ENCODE measurements at regions not wholly inside any gene's neighbourhood (a gene's known extent, or its start where the extent isn't known, plus 50 kb on each side); places are given as distances from the start of the nearest gene placed in this dataset.

DNA sequence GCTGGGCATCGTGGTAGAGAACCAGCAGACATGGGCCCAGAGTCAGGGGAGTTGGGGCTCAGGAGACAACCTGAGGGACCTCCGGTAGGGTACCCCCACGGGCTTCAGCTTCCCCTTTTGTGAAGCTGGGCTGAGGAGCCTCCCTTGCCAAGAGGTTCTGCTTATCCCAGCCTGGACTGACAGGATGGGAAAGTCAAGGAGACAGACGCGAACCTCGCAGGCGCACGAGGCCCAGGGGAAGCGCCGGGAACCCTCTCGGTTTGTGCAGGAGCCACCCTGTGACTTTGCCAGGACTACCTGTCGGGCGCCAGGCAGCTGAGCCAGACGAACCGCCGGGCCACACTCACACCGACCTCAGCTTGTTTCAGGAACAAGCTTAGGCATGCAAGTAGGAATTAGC, 566.1 kb downstream of the BRD1 start:
- no peak for DNase-seq

DNA sequence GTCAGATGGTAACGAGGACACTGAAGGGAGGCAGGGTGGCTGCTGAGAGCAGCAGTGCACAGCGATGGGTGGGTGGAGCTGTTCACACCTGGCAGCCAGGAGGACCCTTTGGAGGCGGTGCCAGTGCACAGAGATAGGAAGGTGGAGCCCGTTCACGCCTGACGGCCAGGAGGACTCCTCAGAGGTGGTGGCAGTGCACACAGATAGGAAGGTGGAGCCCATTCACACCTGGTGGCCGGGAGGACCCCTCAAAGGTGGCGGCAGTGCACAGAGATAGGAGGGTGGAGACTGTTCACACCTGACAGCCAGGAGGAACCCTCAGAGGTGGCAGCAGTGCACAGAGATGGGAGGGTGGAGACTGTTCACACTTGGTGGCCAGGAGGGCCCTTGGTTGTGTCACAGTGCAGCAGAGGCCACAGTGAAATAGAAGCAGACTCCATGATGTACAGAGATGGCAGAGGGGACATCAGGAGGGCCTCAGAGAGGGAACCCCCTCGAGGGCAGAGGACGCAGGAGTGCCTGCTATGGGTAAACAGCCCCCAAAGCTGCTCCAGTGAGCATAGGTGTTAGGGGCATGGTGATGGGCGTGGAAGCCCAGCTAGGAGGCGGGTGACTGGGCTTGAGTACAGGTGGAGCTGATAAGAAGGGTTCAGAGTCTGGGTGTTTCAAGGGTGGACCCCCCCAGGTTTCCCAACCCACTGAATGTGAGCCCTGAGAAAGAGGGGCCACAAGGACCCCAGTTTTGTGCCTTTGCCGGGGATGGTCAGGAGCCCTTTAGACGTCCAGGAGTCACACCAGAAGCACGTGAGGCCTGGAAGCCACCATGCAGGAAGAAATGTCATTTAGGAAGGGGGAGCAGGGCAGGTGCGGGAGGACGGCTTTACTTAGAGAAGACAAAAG, 566.7 kb downstream of the BRD1 start:
- intact Hi-C loops (cut with DNase I): no loop called here
- ATAC-seq (ENCODE audit: poor library complexity): no peak
- no peak for DNase-seq

More for the DNA sequence above, 566.1 kb downstream of the BRD1 start:
- ATAC-seq (ENCODE audit: poor library complexity): no peak
- intact Hi-C loops (cut with DNase I): no loop called here

DNA sequence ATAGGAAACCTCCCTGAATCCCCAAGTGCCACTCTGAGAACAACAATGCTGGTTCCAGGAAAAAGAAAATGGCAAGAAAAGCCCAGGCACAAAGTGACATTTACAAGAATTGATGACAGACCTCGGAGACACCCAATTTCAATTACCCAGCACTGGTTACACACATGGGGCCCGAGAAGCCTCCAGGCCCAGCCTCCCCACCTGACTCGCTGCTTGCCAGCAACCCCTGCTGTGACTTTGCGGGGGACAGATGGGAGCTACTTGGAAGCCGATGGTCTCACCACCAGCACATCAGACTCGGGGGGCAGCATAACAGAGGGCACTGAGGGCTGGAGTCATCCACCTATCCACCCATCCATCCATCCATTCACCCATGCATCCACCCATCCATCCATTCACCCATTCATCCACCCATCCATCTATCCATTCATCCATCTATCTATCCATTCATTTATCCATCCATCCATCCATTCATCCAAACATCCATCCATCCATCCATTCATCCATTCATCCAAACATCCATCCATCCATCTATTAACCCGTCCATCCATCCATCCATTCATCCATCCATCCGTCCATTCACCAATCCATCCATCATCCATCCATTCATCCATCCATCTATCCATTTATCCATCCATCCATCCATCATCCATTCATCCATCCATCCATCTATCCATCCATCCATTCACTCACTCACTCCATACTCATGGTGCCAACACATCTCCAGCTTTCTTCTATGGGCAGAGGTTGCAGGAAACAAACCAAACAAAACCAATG, 567.6 kb downstream of the BRD1 start:
- ATAC-seq (ENCODE audit: poor library complexity) (no peak), DNase-seq (no peak)
- intact Hi-C loops (cut with DNase I): no loop called here

DNA sequence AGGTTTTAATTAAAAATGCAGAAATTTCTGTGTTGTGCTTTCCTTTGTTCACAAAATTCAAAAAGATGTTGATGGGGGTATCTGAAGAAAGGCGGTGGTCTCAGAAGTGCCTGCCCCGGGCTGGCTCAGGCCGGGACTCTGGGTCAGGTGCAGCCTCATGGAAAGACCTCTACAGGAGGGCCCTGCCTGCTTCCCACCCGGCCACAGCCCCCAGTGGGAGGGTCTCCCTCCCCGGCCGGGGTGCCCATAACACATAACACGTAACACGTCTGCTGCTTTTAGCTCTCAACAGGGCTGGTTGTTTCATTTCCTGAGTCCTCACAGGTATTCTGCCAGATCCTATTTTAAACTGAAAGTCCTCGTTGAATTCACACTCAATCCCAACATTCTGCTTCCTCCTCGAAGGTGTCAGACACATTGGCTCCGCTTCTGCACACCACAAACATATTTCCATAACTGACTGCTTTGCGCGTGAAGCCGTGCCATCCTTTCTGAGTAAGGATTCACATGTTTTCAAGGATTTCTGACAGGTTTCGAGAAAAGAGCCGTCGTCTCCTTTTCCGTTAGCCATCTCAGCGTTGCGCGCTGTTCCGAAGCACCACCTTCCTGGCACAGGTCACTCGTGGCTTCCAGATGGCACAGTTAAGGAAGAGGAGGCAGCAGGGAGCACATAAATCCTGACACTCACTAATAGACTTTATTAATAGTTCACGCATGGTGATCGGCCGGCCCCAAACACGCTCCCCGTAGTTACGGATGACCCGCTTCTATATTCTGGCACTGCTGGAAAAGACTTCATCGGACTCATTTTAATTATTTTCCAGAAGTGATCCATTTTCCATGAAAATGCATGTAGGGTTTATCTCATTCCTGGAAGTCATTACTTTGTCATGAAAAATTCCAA, 569.3 kb downstream of the BRD1 start:
- intact Hi-C loops (cut with DNase I): no loop called here
- no peak for DNase-seq
- ATAC-seq (ENCODE audit: poor library complexity): no peak

DNA sequence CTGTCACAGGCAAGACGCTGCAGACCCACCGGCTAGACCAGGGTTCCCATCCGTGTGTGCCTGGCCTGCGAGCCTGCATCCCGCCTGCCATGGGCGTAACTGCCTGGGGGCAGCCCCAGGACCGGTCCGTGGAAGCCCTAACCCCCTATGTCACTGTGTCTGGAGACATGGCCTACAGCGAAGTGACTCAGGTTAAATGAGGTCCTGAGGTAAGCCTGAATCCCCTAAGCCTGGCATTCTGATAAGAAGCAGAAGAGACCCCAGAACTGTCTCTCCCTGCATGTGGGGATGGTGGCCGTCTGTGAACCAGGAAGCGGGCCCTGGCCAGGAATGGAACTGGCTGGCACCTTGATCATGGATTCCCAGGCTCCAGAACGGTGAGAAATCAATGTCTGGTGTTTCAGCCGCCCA, 570.1 kb downstream of the BRD1 start:
- DNase-seq (no peak), ATAC-seq (ENCODE audit: poor library complexity) (no peak)
- intact Hi-C loops (cut with DNase I): no loop called here

DNA sequence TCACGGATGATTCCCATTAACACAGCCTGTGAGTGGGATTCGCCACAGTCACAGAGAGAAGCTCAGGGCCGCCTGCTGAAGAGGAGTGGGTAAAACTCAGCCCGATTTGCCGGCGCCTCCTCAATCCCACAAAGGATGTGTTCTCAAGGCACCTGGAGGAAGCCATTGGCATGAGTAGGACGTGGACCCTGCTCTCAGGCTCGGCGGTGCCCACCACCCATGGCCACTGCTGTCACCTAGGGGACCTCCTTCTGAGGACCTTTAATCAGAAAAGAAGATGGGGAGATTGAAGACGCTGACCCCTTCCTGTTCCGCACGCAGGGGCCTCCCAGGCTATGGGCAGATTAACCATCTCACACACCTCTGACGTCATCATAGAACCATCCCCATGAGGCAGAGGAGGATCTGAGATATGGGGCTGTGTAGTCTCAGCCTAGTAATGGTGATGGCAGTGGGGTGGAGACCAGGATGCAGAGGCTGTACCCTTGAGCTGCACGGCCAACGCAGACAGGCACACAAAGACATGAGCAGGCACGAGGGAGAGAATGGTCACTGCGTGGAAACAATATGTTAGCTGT, 571.8 kb downstream of the BRD1 start:
- DNase-seq: no peak
- no peak for ATAC-seq (ENCODE audit: poor library complexity)
- intact Hi-C loops (cut with DNase I): no loop called here

DNA sequence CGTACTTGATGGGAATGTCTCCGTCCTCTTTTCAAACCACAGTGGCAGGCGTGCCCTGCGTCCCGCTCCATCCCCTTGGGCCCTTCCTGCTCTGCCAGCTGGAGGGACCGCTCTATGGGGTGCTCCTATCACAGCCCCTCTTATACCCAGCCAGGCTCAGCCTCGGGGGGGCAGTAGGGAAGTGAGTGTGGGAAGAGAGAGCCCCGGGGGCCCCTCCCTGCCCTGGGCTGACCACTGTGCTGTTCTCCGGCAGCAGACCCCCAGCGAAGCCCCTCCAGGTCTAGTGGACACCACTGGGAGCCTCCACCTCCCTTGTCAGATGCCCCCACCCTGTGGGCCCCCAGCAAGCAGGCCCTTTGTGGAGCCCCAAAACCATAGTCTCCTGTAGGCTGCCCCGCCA, 572.5 kb downstream of the BRD1 start:
- ATAC-seq (ENCODE audit: poor library complexity) (no peak), DNase-seq (no peak)
- intact Hi-C loops (cut with DNase I): no loop called here

DNA sequence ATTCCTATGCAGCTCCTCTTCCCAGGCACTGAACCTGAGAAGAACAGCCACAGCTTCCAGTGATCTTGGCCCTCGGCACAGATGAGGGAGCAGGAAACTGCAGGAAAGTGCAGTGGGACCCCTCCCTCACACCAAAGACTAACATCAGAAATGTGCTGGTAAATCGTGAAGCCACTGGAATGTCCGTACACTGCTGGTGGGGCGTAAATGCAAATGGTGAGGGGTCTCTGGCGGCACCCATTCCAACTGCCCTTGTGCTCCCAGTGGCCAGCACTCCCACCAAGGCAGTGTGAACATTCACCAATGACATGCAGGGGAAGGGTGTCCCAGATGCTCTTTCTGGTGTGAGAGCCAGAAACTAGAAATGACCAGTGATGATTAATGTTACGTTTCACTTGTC, 574.0 kb downstream of the BRD1 start:
- intact Hi-C loops (cut with DNase I): no loop called here
- no peak for DNase-seq

DNA sequence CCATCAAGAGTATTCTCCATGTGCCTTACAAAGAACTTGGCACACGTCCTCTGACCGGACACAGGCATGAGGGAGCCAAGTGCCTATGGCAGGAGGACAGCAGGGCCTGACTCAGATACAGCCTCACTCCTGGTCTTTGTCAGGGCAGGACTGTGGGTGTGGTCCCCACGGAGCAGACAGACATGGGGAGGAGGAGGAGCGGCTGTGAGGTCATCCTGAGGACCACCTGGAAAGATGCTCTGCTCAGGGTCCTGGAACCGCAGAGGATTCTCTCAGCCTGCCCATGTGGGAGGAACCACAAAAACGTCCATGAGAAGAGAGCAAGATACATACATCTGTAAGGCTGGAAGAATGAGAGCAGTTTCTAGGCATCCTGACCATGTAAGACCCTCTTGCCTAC, 576.3 kb downstream of the BRD1 start:
- DNase-seq (no peak), ATAC-seq (ENCODE audit: poor library complexity) (no peak)
- intact Hi-C loops (cut with DNase I): no loop called here

More for the DNA sequence above, 574.0 kb downstream of the BRD1 start:
- no peak for ATAC-seq (ENCODE audit: poor library complexity)

DNA sequence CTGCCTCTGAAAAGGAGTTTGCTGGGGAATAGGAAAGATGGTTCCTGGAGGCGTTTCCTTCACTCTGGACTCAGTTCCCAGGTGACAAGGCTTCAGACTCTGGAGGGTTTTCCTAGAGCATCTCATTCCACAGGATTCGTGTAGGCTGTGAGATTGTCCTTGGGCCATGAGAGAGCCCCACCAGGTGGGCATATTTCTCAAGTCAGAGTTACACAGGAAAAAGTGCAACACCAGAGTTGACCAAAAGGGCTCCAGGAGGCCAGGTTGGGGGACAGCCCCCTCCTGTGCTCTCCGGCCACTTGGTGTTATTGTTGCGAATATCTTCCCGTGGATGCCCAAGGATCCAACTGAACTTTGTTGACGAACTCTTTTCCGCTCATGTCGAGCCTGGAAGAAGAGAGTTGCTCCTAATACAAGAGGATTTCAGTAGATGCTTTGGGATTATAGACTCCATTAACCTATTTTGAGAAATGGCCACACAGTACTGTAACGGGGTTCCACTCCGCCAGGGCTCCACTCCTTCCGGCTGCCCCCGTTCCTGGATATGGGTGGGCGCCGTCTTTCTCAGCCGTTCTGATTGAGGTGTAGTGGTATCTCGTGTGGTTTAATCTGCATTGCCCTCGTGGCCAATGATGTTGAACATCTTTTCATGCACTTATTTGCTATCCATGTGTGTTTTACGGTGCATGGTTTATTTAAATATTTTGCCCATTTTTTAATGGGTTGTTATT, 580.3 kb downstream of the BRD1 start:
- DNase-seq: no peak
- no peak for ATAC-seq (ENCODE audit: poor library complexity)
- intact Hi-C loops (cut with DNase I): no loop called here

DNA sequence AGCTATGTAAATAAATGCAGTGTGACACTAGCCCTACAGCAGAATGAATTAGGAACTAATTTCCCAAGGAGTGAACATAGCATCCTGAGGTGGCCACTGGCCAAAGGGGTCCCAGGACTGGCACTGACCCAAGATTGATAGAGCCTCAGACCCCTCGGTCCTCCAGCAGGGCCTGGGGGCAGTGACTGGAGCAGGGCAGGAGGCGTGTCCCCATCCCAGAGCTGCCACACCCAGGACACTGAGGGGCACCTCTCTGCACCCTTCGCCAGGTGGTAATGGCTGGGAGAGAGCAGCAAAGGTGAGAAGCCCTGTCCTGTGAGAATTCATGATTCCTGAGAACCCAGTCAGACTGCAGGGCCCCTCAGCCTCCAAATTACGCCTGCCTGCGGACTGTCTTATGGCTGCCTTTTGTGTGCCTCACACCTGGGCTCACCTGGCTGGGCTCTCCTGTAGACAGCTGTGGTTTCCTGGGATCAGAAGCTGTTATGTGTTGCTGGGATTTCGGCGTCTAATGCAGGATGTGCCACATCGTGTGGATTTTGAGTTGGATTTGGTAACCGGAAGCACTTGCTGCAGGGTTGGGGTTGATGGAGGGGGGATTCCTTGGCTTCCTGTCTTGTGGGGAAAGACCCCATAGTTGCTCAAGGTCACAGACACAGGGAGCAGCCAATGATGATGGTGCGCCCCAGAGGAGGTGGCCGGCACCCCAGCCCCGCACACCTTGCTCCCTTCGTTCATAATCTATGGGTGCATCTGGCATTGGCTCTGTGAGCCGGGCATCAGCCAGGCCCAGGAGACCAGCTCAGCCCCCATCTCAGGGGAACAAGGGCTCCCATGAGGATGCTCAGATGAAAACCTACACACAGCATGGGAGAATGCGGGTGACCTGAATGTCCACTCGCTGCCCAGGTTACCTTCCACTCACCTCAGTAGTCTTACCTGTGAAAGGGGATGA, 582.9 kb downstream of the BRD1 start:
- ATAC-seq (ENCODE audit: poor library complexity) (no peak), DNase-seq (no peak)
- intact Hi-C loops (cut with DNase I): no loop called here

DNA sequence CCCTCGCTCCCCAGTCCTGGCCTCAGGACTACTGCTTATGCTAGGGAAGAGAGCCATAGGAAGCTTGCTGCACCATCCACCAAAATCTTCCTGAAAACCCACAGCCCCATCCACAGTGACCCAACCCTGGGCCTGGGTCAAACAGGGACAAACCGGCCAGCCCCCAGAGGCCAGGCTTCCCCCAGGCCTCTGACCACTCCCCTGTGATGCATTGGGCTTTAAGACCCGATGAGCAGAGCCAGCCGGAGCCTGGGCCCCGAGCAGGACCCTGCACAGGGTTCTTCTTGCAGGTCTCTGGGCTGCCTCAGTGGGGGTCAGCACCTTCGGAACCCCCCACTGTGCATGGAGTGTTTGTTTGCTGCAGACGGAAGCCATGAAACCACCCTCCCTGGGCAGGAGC, 583.7 kb downstream of the BRD1 start:
- intact Hi-C loops (cut with DNase I): no loop called here
- DNase-seq (no peak), ATAC-seq (ENCODE audit: poor library complexity) (no peak)

DNA sequence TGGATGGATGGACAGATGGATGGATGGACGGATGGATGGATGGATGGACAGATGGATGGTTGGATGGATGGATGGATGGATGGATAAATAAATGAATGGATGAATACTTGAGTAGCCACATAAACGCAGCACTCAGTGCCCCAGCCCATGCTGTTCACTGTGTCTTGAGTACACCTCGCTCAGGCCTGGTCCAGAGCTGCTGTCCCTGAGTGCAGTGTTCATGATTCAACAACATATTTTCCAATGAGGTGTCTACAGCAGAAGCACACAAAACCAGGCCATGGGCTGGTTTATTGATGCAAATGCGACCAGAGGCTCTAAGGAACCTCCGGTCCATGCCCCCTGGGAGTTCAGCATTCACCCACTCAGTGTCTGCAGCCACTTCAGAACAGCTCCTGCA, 584.3 kb downstream of the BRD1 start:
- ATAC-seq (ENCODE audit: poor library complexity) (no peak), DNase-seq (no peak)
- intact Hi-C loops (cut with DNase I): no loop called here

DNA sequence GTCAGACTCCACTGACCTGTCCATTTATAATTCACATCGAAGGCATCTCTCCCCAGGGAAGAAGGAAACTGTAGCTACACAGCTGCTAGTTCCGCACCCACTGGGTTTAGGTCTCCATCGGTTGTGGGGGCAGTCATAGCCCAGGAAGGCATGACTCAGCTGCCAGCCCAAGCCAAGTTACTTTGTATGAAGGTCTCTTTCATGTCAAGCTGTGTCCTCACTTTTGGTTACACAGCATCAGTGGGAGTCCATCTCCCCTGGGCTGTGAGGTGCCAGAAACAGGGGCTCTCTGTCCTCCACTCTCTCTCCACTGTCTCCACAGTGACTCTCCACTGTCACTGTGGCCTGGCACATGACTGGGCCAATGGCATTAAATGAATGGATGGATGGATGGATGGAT, 585.2 kb downstream of the BRD1 start:
- DNase-seq (no peak), ATAC-seq (ENCODE audit: poor library complexity) (no peak)
- intact Hi-C loops (cut with DNase I): no loop called here

DNA sequence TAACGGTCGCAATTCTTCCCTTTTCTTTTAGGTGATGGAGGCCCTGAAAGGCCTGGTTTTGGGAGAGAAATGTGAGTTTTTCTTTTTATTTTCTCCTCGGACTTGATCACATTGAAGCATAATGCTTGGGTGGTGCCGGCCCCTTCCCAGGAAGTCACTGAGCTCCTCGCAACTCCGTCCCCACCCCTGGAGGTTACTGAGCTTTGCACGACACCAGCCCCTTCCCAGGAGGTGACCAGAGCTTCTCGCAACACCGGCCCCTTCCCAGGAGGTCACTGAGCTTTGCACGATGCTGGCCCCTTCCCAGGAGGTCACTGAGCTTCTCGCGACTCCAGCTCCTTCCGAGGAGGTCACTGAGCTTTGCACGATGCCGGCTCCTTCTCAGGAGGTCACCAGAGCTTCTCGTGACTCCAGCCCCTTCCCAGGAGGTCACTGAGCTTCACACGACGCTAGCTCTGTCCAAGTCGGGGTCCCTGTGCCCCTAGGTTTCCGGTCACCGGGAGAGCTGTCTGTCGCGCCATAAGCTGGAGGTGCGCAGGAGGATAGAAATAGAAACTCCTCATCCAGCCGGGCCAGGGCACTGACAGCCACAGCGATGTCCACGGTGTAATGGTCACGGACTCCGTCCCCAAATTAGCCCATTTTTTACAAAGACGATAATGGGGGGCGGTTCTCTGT, 586.4 kb downstream of the BRD1 start:
- DNase-seq: no peak
- intact Hi-C loops (cut with DNase I): no loop called here
- no peak for ATAC-seq (ENCODE audit: poor library complexity)

DNA sequence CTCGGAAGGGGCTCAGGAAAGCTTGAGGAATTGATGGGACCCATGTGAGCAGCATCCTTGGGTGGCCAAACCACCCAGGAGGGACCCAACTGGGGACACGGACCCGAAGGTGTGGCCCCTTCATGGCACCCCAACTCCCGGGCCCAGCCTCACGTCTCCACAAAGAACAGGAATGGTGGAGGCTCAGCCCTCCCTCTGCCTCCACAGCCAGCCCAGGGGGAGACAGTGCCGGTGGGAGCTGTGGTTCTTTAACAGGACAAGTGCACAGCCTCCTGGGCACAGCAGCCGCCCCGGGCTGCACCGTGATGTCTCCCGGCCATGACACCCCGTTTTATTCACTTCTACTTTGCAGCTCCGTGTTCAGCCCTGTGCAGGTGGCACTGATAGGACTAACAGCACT, 587.2 kb downstream of the BRD1 start:
- intact Hi-C loops (cut with DNase I): no loop called here
- ATAC-seq (ENCODE audit: poor library complexity): no peak
- no peak for DNase-seq

DNA sequence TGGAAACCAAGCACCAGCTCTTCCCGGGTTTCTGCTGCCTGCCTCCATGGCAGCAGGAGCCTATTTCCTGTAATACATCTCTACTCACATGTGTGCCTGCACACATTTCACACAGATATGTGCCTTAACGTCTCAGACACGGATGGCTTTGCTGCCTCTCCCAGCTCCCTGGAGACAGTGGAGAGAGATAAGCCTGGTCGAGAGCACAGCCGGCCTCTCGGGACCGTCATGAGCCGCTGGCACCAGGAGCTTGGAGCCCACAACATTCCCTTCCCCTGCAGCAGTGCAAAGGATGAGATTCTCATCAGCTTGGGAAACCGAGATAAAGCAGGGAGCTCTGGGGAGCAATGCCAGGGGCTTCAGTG, 587.7 kb downstream of the BRD1 start:
- intact Hi-C loops (cut with DNase I): no loop called here
- DNase-seq (no peak), ATAC-seq (ENCODE audit: poor library complexity) (no peak)
